ENCODE measurements at regions not wholly inside any gene's neighbourhood (a gene's known extent, or its start where the extent isn't known, plus 50 kb on each side); places are given as distances from the start of the nearest gene placed in this dataset.

GRCh38 chr12:118709946-118710345, 271.4 kb upstream of the SRRM4 start:
- no peak for TF ChIP-seq CTCF (IDR thresholded peaks at IDR 0.05)
- no peak for FAIRE-seq

GRCh38 chr12:118711185-118711584, 270.2 kb upstream of the SRRM4 start:
- WGBS, 2 donors: 40 to 42% methylated on average over 1 of the region's 1 CpG
- H3K4me1 ChIP-seq: no peaks in the 10 kb centered on the region
- H3K36me3 ChIP-seq: no peaks in the 10 kb centered on the region
- FAIRE-seq: no peak
- intact Hi-C loops (cut with DNase I): no loop called here
- no peak for DNase-seq
- ATAC-seq: no peak
- H3K4me3 ChIP-seq: no peak overlapping the region
- no peaks in the 10 kb centered on the region for H3K9me3 ChIP-seq
- H3K27ac ChIP-seq: no peak overlapping the region
- TF ChIP-seq CTCF (IDR thresholded peaks at IDR 0.05): no peak
- H3K27me3 ChIP-seq: peaks cover 0 to 2% (median 0%) of the 10 kb centered on the region in 4 donors

More at GRCh38 chr12:118709946-118710345, 271.4 kb upstream of the SRRM4 start:
- Histone ChIP-seq H3K36me3 (no peaks in the 10 kb centered on the region), H3K4me3 (no peak overlapping the region), H3K9me3 (no peaks in the 10 kb centered on the region), H3K27ac (no peak overlapping the region), H3K27me3 (peaks cover 0 to 2% (median 0%) of the 10 kb centered on the region in 4 donors), H3K4me1 (no peaks in the 10 kb centered on the region)
- no peak for ATAC-seq
- WGBS, 2 donors: 44 to 62% methylated on average over 2 of the region's 2 CpGs
- intact Hi-C loops (cut with DNase I): no loop called here
- DNase-seq: no peak

GRCh38 chr12:118714051-118714460, 267.3 kb upstream of the SRRM4 start:
- 9 to 14% methylated on average over 5 of the region's 5 CpGs for WGBS, 2 donors
- H3K4me1 ChIP-seq: no peaks in the 10 kb centered on the region
- FAIRE-seq: no peak
- peaks cover 0 to 2% (median 0%) of the 10 kb centered on the region in 4 donors for H3K27me3 ChIP-seq
- no peak overlapping the region for H3K27ac ChIP-seq
- peak in 3 of 6 donors; percentile 3 to 15 (median 13) for DNase-seq
- ATAC-seq: peak in 2 of 4 donors; percentile 25 to 32
- no peak overlapping the region for H3K4me3 ChIP-seq
- H3K9me3 ChIP-seq: no peaks in the 10 kb centered on the region
- TF ChIP-seq CTCF (IDR thresholded peaks at IDR 0.05): peak in 3 of 4 donors; percentile 13 to 19 (median 14)
- intact Hi-C loops (cut with DNase I): no loop called here
- no peaks in the 10 kb centered on the region for H3K36me3 ChIP-seq

- no peak for FAIRE-seq
- no peaks in the 10 kb centered on the region for H3K4me1 ChIP-seq
- no peak overlapping the region for H3K4me3 ChIP-seq
- peaks cover 0 to 2% (median 0%) of the 10 kb centered on the region in 4 donors for H3K27me3 ChIP-seq
- DNase-seq: no peak
- WGBS, 2 donors: 10 to 13% methylated on average over 4 of the region's 4 CpGs
- no peak for TF ChIP-seq CTCF (IDR thresholded peaks at IDR 0.05)
- intact Hi-C loops (cut with DNase I): no loop called here
- H3K36me3 ChIP-seq: no peaks in the 10 kb centered on the region
- no peak overlapping the region for H3K27ac ChIP-seq
- no peaks in the 10 kb centered on the region for H3K9me3 ChIP-seq
- ATAC-seq: no peak
Measured at GRCh38 chr12:118714500-118714899, 266.8 kb upstream of the SRRM4 start.

- Histone ChIP-seq H3K27ac (no peak overlapping the region), H3K4me1 (no peaks in the 10 kb centered on the region), H3K9me3 (no peaks in the 10 kb centered on the region), H3K27me3 (peaks cover 0 to 2% (median 0%) of the 10 kb centered on the region in 4 donors), H3K36me3 (no peaks in the 10 kb centered on the region), H3K4me3 (no peak overlapping the region)
- intact Hi-C loops (cut with DNase I): no loop called here
- DNase-seq (no peak), FAIRE-seq (no peak), ATAC-seq (no peak)
- WGBS, 2 donors: 58 to 63% methylated on average over 2 of the region's 2 CpGs
- no peak for TF ChIP-seq CTCF (IDR thresholded peaks at IDR 0.05)
Measured at GRCh38 chr12:118715647-118716046, 265.7 kb upstream of the SRRM4 start.

Measured in pancreas (tissue), 10 donors.